HEK293T (cell line): ENCODE measurements at regions not wholly inside any gene's neighbourhood (a gene's known extent, or its start where the extent isn't known, plus 50 kb on each side); places are given as distances from the start of the nearest gene placed in this dataset.

Experiments used
- CTCF ChIA-PET: fragments of 350-600 bp; formaldehyde crosslinking; extraction: SDS; loops from one replicate; lab custom pipeline; 2021; ENCODE audit warnings: antibody characterized with exemption, inconsistent platforms; lab: Yijun Ruan, JAX
- POLR2A ChIA-PET: fragments of 350-600 bp; formaldehyde crosslinking; extraction: SDS; loops from one replicate; lab custom pipeline; 2020; ENCODE audit warnings: antibody characterized with exemption, inconsistent platforms; lab: Yijun Ruan, JAX
- DNase-seq: peaks from one replicate; pipeline ENCODE4 v3.0.0; 2012; ENCODE audit warnings: mixed read lengths; ENCODE audit errors: extremely low spot score
- ARNT ChIP-seq: fragments of 450-650 bp; IDR thresholded peaks from 2 replicates; pipeline ENCODE4 v1.6.1; 2017; ENCODE audit warnings: mild to moderate bottlenecking
- BHLHE40 ChIP-seq: fragments of 450-650 bp; IDR thresholded peaks from 2 replicates; pipeline ENCODE4 v1.6.1; 2016; ENCODE audit warnings: mild to moderate bottlenecking, moderate library complexity, borderline replicate concordance
- CTBP1 ChIP-seq: fragments of 450-650 bp; IDR thresholded peaks from 2 replicates; pipeline ENCODE4 v1.6.1; 2016; ENCODE audit warnings: borderline replicate concordance
- ELF4 ChIP-seq: fragments of 450-650 bp; IDR thresholded peaks from 2 replicates; pipeline ENCODE4 v1.6.1; 2017; ENCODE audit warnings: antibody characterized with exemption
- FOXA1 ChIP-seq: fragments of 450-650 bp; IDR thresholded peaks from 2 replicates; pipeline ENCODE4 v1.6.1; 2016; ENCODE audit warnings: mild to moderate bottlenecking
- FOXK2 ChIP-seq: fragments of 450-650 bp; IDR thresholded peaks from 2 replicates; pipeline ENCODE4 v1.6.1; 2016; ENCODE audit warnings: mild to moderate bottlenecking
- FOXM1 ChIP-seq: fragments of 450-650 bp; IDR thresholded peaks from 2 replicates; pipeline ENCODE4 v1.6.1; 2017; ENCODE audit warnings: mild to moderate bottlenecking, borderline replicate concordance
- HDGF ChIP-seq: fragments of 450-650 bp; IDR thresholded peaks from 2 replicates; pipeline ENCODE4 v1.6.1; 2017; ENCODE audit warnings: antibody characterized with exemption, borderline replicate concordance
- L3MBTL2 ChIP-seq: fragments of 450-650 bp; conservative IDR thresholded peaks from 2 replicates; pipeline ENCODE4 v1.6.1; 2016; ENCODE audit warnings: mild to moderate bottlenecking
- LEF1 ChIP-seq: fragments of 450-650 bp; IDR thresholded peaks from 2 replicates; pipeline ENCODE4 v1.6.1; 2017; ENCODE audit warnings: mild to moderate bottlenecking, borderline replicate concordance
- NFRKB ChIP-seq: fragments of 450-650 bp; IDR thresholded peaks from 2 replicates; pipeline ENCODE4 v1.6.1; 2016; ENCODE audit warnings: mild to moderate bottlenecking, moderate library complexity
- SP1 ChIP-seq: fragments of 450-650 bp; IDR thresholded peaks from 2 replicates; pipeline ENCODE4 v1.6.1; 2017
- SUZ12 ChIP-seq: fragments of 450-650 bp; IDR thresholded peaks from 2 replicates; pipeline ENCODE4 v1.6.1; 2016; ENCODE audit warnings: mild to moderate bottlenecking
- TARDBP ChIP-seq: fragments of 450-650 bp; IDR thresholded peaks from 2 replicates; pipeline ENCODE4 v1.6.1; 2016
- ZNF384 ChIP-seq: fragments of 450-650 bp; IDR thresholded peaks from 2 replicates; pipeline ENCODE4 v1.6.1; 2016
- TF ChIP-seq, protein P1 (sequence below): fragments of 450-650 bp; IDR thresholded peaks from 2 replicates; pipeline ENCODE4 v1.6.1; 2016

DNA sequence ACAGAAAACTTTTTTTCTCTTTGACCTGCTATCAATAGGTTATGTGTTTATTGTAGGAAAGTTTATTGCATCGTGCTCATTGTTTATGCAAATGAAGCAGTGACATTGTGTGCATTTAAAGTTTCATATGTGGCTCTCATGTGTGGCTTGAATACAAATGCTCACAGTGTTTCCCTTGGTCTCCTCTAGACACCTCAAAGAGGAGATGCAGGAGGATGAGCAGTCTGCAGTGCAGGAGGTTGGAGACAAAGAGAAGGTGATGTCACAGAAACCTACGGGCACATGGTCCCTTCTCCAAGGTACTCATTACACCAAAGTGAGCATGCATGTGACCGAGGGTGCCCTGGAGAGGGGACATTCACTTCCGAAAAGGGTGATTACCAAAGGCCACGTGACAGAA, 430.2 kb downstream of the INHBA start:
- TF ChIP-seq, protein P1, sequence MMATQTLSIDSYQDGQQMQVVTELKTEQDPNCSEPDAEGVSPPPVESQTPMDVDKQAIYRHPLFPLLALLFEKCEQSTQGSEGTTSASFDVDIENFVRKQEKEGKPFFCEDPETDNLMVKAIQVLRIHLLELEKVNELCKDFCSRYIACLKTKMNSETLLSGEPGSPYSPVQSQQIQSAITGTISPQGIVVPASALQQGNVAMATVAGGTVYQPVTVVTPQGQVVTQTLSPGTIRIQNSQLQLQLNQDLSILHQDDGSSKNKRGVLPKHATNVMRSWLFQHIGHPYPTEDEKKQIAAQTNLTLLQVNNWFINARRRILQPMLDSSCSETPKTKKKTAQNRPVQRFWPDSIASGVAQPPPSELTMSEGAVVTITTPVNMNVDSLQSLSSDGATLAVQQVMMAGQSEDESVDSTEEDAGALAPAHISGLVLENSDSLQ: no peak
- no peak for TF ChIP-seq FOXM1
- TF ChIP-seq SP1: no peak
- TF ChIP-seq ZNF384: no peak
- TF ChIP-seq CTBP1: no peak
- no peak for TF ChIP-seq SUZ12
- TF ChIP-seq FOXK2: no peak
- TF ChIP-seq HDGF: no peak
- TF ChIP-seq ARNT: no peak
- no peak for TF ChIP-seq ELF4
- no peak for TF ChIP-seq L3MBTL2
- DNase-seq: no peak
- ChIA-PET POLR2A (no interaction called here), CTCF (no interaction called here)

DNA sequence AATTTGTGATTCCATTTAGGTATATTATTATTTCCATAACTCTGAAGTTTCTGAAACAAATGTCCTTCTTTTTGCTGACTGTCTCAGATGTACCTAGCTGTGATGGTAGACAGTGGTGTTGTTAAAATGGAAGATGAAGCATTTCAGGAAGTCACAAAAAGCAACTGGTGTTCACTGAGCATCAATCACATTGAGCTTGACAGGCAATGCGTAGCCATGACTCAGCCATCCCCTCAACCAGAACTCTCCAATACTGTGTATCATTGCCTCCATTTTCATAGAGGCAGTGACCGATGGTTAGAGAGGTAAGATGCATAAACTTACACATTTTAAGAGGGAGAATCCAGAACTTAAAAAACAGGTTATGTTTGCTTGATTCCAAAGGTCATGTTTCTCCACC, 434.0 kb downstream of the INHBA start:
- no peak for TF ChIP-seq SUZ12
- no peak for TF ChIP-seq FOXA1
- TF ChIP-seq FOXK2: no peak
- no peak for TF ChIP-seq SP1
- TF ChIP-seq BHLHE40: no peak
- no peak for TF ChIP-seq ELF4
- no peak for TF ChIP-seq L3MBTL2
- TF ChIP-seq ZNF384: no peak
- no peak for TF ChIP-seq NFRKB
- no peak for TF ChIP-seq FOXM1
- no peak for TF ChIP-seq LEF1
- DNase-seq: no peak
- ChIA-PET POLR2A (no interaction called here), CTCF (no interaction called here)

GRCh38 chr7:41261080-41261479, 441.8 kb downstream of the INHBA start:
- ChIA-PET POLR2A (no interaction called here), CTCF (interaction anchor here (0.7 kb wide), 1 partner anchor 194 kb away, joined by 3 read pairs; no protein-coding TSS in a partner anchor)
- DNase-seq: no peak
- no peak for TF ChIP-seq CTBP1
- TF ChIP-seq ELF4: no peak
- TF ChIP-seq SP1: no peak

DNA sequence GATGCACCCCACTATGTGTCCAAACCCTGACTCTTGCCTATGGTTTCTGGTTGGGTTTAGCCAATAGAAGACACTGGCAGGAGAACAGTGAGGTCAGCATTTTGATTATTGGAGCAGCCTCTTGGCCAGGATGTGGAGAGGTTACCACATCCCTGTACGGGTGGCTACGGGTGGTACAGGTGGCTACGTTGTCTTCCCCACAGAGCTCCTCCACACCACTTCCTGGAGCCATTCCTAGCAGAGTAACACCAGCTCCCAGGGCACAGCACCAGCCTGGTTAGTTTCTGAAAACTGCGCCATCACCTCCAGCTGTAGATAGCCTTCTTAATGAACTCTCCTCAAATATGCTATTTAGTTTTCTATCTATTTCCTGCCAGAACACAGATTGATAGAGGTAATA, 445.2 kb downstream of the INHBA start:
- no peak for DNase-seq
- CTCF ChIA-PET: no interaction called here
- no peak for TF ChIP-seq FOXA1
- TF ChIP-seq ARNT: no peak
- TF ChIP-seq BHLHE40: no peak
- POLR2A ChIA-PET: no interaction called here

DNA sequence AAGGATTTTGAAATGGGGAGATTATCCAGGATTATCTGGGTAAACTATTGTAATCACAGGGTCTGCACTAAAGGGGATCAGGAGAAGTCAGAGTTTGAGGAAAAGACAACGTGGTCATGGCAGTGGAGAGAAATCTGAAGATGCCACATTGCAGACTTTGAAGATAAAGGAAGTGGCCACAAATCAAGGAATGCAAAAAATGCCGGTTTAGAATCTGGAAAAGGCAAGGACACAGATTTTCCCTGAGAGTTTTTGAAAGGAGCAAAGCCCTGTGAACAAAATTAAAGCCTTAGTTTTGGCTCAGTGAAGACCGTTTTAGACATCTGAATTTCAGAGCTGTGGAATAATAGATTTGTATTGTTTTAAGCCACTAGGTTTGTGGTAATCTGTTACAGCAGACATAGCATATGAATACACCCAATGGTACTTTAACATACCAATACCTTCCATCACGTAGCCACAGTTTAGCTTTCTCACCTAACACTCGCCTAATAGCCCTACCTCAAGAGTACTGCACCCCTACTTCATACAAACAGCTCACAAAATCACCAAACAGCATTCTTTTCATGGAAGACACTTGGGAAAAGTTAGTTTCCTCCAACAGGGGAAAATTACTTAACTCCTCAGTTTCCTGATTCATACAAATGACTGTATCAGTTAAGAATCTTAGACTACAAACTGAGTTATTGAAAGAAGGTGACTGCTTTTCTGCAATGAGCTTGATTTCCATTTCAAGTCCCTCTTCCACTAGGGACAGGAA, 446.5 kb downstream of the INHBA start:
- ChIA-PET POLR2A (no interaction called here), CTCF (no interaction called here)
- no peak for TF ChIP-seq L3MBTL2
- TF ChIP-seq BHLHE40: no peak
- TF ChIP-seq ARNT: no peak
- TF ChIP-seq, protein P1: no peak
- TF ChIP-seq FOXM1: no peak
- TF ChIP-seq SUZ12: no peak
- DNase-seq: no peak

DNA sequence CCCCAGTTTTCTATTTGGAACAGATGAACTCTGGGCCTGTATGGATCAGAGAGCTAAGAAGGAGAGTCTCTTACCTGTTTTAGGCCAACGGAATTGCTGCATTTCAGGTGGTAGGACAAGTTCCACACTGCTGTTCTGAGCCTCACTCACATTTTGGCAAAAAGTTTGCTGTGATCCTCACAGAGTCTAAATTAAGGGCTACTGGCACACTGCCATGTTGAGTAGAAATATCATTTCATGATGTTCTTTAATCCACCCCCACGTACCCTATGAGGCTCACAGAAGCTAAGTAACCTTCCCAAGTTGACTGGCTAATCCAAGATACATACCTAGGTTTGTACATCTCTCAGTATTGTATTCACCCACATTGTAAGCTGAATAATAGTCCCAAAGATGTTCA, 447.2 kb downstream of the INHBA start:
- DNase-seq: no peak
- CTCF ChIA-PET: no interaction called here
- POLR2A ChIA-PET: no interaction called here
- no peak for TF ChIP-seq SUZ12
- no peak for TF ChIP-seq ZNF384

GRCh38 chr7:41255113-41255512, 447.8 kb downstream of the INHBA start:
- CTCF ChIA-PET: no interaction called here
- no peak for DNase-seq
- POLR2A ChIA-PET: no interaction called here
- TF ChIP-seq FOXK2 (no peak), BHLHE40 (no peak), SP1 (no peak), L3MBTL2 (no peak), FOXM1 (no peak), ARNT (no peak), CTBP1 (no peak), ZNF384 (no peak), LEF1 (no peak), HDGF (no peak), ELF4 (no peak), NFRKB (no peak), TARDBP (no peak), FOXA1 (no peak), SUZ12 (no peak)
- TF ChIP-seq, protein P1: no peak
